ENCODE measurements at regions not wholly inside any gene's neighbourhood (a gene's known extent, or its start where the extent isn't known, plus 50 kb on each side); places are given as distances from the start of the nearest gene placed in this dataset.

DNA sequence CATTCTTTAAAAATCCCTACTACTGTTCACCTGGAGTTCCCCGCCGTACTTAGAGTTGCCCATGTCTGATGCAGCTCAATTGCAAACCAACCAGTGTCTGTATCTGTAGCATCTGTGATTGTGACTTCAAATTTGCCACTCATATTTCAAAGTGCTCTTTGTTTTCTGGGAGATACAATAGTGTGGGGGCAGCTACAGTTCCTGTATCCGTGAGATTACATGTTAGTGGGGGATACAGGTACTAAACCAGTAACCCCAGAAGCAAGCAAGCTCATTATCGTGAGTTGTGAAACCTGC is 140.9 kb downstream of the ANKRD60 start:
- no peak for DNase-seq

DNA sequence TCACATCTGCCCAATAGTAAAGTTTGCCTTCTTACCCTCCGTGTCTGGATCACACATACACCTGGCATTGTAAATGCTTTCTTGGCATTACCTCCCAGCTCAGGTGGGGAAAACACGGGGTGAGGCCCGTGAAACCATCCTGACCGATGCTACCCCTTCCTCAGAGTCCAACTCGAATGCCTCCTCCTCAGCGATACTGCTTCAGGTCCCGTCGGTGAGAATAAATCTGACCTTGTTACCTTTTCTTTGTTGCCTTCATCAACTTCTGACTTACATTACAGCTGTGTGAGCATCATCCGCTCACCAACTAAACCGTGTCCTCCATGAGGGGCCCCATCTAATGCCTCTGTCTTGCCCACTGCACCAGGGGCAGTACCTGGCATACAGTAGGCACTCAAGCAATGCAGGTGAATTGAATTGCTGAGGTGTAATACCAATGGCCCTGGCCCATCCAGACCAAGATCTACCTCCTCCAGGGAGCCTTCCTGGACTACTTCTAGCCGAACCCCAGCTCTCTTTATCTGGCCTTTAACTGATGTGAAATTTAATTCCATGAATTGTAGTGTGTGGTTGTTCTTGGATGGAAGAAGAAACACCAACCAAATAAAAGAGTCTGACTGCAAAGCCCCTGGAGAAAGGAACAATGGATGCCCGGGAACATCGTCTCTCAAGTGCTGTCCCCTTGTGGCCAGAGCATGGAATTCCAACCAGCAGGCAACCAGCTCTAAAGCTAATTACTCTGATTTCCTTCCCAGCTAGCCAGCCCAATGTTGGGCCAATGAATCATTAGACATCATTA is 141.5 kb downstream of the ANKRD60 start:
- peak; percentile 9 for DNase-seq

DNA sequence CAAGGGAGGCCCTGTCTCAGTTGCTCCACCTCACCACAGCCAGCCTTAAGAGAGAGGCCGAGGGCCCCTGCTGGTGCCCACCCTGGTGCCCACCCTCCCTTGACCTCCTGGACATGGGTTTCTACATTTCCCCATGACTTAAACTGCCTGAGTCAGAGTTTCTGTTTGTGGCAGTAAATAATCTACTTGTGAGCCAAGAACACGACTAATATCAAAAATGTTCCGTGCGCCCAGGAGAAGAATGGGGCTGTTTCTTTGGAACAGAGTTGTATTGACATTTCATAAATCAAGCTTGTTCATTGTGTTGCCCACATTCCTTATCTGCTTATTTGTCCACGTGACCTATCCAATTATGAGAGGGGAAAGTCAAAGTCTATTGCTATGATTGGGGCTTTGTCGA is 143.5 kb downstream of the ANKRD60 start:
- no peak for DNase-seq

DNA sequence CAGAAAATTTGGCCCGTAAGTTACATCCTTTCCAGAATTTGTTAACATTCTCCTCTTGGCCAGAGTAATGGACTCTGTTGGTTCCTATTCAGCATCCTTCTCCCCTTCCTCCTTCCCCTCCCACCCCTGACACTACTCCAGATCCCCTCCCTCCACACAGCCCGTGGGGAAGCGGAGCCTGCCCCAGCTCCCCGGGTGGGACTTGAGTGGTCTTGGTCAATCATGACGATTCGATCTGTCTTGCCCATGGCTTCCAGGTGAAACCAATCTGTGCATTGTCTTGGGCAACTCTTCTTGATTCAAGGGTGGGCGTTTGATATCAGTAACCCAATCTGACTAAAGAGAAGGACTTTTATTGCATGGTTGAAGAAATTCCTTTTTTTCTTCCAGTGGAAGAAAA is 143.9 kb downstream of the ANKRD60 start:
- DNase-seq, result no peak

DNA sequence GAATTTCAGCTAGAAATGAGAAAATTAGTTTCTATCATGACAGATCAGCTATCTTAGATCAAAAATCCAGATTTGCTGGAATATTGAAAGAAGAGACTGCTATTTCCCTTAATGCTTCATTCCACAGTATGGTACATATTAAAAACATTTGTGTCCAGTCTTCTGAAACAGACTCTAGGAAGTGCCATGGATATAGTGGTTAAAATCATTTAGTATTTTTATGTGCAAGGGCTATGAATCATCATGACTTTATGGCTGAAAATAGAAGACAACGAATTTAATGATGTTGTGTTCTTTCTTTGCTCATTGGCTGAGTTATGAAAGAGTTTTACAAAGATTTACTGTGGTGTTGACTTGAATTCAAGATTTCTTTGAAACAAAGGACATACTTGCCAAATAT is 146.6 kb downstream of the ANKRD60 start:
- DNase-seq, result peak; percentile 9

DNA sequence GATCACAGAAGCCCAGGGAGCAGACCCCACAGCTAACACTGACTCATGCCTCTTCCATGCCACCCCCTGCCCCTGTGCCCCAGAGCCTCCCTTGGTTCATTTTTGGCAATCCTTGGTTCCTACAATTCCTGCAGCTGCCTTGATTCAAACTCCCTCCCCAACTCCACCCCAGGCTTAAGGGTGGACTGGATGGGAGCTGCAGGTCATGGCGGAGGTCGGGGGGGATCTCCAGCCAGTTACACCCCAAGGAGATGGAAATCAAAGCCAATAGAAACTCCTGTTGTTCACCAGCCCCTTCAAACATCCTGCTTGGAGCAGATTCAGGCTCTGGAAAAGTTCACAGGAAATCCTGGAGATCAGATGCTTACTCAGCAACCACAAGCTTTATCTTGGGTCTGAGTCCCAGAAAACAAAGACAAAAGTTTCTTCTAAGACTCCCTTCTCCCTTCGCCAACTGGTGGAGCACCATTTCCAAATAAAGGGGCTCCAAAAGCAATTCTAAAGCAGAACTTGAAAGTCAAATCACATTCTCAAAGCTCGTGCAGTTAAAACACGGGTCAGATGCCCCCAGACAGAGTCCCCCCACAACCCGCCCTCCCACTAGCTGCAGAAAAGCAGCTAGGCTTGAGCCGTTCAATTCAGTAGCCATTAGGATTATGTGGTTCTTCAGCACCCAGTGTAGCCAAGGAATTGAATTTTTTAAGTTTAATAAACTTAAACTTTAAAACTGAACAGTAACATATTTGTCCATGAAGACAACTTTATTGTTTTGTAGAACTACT is 149.5 kb downstream of the ANKRD60 start:
- no peak for DNase-seq

DNA sequence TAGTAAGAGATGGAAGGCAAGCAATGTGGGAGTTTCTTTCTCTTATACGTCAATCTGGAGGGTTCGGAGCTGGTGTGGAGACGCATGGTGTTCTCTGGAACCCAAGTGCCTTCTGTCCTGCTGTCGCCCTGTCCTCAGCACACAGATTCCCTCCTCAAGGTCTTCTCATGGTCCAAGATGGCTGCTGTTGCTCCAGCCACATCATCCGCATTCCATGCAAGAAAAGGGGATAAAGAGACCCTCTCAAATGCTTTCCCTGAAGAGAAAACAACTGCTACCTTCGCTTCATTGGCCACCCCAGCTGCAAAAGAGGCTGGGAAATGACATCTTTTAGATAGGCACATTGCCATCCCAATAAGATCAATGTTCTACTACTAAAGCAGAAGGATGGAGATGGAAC is 151.2 kb downstream of the ANKRD60 start:
- no peak for DNase-seq

DNA sequence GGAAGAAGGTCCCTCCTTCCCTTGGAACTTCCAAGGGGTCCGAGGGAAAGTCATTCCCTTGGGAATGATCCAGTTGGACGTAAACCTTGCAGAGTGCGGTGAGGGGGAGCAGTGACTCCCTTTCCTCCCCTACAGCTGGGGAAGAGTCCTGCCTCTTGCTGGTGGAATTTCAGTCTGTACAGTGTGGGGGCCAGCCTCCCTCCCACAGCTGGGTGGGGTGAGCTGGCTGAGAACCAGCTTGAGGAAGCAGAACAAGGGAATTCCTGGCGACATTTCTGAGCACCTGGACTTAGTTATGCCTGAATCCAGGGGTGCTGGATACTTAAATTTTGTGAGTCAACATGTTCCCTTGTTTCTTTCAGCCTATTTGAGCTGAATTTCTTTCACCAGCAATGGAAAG is 152.0 kb downstream of the ANKRD60 start:
- DNase-seq, result no peak

DNA sequence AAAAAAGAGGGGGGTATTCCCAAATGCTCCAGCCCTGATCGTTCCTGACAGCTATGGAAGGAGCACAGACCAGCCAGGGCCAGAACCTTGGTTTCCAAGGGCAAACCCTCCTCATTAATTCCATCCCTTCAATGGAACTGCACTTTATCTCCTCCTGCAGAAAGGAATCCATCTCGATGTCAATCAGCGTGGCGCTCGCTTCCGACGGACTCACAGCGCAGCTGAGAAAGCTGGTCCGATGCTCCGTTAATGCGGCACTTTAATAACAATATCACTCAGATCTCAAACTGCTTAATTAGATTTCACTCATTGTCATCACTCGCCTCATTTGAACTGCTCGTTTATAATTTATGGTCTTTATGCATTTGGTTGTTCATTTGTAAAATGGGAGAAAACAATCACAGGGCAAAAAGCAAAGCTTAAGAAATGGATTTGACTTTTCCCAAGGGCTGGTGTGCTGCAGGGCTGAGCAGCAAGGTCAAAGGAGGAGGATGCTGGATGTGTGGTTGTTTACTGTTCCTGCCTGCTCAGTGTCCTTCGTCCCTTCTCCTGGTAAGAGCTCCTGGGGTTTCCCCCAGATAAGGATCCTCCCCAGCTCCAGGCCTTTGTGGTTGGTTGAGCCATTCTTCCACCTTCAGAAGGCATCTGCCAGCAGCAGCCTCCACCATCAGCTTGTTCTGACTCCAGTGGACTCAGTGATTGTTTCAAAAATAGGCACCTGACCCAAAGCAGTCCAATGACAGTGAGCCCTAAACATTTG is 152.7 kb downstream of the ANKRD60 start:
- no peak for DNase-seq

DNA sequence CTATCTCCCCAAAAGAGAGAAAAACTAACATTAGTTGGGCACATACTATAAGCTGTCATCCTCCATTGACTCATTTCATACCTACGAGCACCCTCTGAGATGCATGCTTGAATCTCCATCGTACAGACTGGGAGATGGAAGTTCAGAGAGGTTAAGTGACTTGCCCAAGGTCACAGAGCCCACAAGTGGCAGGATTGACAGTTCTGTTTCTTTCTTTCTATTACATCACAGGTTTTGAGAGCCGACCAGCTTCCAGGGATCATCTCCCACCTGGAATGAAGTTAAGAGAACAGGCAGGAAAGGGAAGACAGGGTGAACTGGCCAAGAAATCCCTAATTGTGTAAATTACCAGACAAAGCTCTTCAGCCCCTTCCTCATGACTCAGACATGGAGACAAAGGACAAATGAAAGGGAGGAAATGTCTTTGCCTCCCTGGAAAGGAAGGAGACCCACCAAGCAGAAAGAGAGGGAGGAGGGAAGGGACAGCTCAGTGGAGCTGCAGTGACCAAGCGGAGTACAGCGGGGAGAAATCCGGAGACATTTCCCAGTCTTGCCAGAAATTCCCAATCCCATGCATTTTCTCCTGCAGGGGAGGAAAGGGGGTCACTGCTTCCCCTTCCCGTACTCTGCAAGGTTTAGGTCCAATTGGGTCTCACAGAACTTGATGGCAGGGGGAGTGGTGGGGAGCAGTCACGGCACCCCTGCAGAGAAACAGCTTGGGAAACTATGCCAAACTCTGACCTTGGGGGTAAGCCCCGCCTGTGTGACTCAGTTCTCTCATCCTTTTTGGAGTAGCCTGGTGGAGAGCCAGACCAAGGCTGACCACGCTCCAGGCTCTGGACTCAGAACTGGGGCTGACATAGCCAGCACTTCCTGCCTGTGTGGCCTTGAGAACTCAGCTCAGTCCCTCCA is 154.3 kb downstream of the ANKRD60 start:
- DNase-seq, result no peak

DNA sequence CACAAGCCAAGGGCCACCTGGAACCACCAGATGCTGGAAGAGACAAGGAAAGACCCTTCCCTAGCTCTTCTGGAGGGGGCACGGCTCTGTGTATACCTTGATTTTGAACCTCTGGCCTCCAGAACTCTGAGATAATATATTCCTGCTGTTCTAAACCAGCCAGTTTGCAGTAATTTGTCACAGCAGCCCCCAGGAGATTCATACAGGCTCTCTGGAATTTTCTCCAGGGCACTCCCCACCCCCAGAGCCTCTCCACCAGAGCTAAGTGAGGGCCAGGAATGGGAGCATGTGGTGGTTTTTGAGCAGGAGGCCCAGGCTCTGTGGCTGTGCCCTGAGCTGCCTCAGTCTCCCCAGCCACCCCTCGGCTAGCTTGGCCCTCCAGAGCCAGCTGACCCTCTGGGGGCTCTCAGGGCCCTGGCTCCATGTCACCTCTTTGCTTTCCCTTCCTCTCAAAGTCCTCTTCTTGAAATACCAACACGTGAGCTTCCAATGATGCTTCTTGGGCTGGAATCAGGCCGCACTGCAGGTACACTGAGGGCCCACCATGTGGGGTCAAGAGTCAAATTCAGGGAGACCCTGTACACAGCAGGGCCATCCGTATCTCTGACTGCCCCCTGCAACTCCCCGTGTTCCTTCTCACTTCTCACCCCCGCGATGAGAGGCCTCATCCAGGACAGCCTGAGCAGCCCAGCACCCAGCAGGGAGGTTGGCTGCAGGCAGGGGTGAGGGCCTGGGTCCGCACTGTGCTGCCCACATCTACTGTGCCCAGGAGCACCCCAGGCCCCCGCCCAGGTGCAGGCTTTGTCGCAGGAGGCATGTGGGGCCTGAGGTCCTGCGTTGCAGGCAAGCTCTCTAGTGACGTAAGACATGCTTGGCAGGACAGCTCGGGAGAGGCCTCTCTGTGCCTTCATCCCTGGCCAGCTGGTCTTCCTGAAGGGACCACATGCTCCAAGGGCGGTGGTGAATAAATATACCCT is 155.5 kb downstream of the ANKRD60 start:
- no peak for DNase-seq

DNA sequence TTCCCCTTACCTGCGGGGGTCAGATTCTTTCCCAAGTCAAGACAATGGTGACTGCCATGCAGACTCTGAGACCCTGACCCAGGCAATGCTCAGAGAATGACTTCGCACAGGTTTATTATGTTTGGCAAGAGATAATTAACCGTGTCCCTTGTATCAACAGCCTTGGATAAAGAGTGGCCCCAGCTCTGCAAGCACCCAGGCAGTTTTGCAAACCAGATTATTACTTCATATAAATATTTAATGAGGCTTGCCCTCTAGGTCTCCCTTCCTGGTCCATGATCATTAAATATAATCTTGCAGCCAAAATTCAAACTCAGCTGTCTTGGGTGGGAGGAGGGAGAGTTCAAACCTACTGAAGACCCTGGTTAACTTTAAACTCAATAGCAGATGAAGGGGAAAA is 156.5 kb downstream of the ANKRD60 start:
- no peak for DNase-seq

DNA sequence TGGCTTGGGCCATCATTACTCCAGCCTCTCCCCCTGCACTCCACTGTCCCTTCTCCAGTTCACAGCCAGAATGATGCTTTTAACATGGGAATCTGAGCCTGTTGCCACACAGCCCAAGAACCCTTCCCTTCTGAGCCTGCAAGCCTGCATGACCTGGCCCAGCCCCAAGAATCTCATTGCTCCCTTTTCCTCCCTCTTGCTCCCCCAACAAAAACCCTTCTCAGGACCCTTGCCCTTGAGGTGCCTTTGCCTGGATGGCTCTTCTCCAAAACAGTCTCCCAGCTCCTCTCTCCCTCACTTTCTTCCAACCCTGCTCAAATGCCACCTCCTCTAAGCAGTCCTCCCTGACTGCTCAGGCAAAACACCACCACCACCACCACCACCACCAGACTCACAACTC is 157.2 kb downstream of the ANKRD60 start:
- no peak for DNase-seq

DNA sequence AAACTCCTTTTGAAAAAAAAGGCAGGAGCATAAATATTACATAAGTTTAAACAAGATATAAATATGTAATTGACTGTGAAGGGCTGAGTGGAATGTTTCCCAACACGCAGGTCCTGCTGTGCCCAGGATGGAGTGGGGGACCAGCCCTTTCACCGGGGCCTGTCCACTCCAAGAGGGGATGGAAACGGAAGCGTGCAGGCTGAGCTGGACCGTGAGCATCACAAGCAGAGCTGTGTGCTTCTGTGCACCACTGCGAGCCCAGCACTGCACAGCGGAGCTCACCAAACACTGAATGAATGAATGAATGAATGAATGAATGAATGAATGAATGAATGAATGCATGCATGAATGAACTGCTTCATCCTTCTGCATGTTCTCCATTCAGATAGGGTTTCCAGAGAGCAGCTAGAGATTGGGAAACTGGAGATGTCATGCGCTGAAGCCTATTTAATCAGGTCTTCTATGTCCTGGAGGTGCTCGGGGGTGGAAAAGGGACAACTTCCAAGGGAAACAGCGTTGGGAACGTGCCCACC is 157.7 kb downstream of the ANKRD60 start:
- no peak for DNase-seq

DNA sequence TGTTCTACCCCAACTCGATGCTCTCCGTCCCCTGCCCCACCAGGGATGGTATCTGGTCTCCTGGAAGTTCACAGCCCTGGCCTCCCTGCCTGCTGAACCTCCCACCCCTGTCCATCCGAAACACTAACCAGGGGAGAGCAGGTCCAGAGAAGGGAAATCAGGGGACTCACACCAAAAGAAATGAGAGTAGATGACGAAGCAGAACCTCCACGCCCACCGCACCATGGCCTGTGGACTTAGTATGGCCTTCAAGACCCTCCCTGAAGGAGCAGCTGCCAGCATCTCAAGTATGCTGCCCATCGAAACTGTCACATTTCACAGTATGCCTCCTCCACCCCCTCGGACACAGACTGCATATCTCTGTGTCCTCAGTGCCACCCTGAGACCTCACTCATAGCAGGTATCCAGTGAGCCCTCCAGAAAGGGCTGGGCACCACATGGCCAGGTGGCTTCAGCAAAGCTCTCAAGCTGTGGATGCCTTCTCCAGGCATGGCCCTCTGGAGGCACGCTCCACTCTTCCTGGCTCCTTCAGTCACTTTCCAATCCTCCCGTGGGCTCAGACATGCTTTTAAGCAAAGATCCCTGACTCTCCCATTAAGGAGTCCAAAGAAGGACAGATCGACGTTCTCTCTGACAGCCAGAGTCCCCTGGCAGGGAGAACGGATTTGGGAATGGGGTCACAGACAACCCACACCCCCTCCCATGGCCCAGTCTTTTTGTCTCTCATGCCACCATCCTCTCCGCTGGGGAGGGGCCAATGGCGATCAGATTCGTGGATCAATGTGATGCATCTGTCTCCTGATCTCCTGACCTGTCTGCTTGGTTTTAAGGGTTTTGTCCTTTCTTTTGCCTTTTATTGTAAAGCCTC is 158.4 kb downstream of the ANKRD60 start:
- DNase-seq, result no peak

DNA sequence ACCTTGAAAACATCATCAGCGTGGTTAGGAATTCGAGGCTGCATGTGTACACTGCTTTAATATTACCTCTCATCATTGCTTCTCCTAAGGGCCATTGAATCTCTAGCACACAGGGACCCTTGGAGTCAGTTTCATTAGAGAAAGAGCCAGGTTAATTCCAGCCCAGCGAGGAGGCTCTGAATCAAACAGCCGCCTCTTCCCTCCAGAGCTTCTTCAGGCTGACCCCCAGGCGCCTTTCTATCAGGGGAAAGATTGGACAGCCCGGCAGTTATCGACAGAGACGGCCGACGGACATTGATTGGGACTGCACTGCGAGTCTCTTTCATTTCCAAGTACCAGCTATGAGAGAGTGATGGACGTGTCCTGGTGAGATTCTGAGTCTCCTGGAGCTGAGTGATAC is 159.2 kb downstream of the ANKRD60 start:
- DNase-seq, result no peak

DNA sequence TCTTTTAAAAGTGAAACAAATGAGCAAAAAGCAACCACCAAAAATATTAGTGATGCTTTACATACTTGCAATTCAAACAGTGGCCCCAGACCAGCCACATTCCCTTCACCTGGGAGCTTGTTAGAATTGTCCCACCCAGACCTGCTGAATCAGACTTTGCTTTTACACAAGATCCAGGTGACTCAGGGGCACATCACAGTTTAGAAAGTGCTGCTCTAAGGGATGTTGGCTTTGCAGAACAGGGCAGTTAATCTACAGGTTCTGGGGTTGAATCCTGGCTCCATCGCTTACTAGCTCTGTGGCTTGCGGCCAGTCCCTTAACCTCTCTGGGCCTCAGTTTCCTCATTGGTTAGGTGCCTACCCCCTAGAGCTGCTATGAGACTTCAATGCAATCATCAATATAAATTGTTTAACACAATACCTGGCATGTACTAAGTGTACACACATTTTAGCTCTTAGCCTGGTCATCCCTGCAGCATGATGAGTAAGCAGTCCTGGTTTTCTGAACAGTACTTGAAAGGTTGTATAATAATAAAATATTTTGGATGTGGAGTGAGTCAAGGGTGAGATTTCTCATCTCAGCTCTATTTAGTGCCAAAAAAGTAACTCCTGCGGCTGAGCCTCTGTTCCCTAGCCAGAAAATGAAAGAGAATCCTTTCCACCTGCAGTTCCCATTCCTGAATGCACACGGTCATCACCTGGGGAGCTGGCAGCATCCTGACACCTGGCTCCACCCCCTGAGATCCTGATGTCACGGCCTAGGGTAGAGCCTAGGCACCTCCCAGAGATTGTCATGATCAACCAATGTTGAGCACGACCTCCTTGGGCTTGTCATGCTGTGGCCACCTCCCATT is 162.7 kb downstream of the ANKRD60 start:
- DNase-seq, result no peak

DNA sequence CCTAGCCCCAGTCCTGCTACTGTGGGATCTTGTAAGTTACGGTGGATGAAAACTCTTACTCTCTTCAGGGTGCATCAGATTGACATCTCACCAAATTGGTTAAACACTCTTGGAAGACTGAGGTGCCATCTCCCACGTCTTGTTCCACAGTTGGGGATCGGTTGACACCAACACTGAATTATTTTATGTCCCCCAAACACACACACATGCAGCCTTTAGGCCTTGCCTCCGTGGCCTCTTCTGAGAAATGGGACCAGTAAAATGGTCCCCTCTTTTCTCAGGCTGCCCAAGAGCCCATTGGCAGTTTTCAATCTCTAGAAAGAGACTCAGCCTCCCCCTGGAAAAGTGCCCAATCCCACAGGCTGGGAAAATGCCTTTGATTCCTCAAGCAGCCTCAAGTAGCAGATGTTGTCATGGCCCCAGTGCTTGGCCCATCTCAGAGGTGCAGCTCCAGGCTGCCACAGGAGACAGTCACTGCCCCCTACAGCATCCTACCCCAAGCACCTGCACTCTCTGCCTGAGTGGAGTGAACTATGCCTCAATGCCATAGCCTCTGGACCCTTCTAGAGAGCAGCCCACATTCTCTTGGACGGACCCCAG is 163.9 kb downstream of the ANKRD60 start:
- no peak for DNase-seq

DNA sequence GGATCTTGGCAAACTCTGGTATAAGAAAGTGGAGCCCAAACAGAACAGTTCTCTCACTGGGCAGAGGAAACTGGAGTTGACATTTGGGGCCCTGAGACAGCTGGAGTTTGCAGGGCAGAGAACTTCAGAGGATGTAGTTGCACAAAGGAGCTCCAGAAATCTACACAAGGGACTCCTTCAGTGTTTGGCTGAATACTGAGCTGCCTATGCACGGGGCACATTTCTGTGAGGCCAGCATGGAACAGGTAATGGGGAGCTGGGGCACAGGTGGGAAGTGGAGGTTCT is 169.3 kb downstream of the ANKRD60 start:
- DNase-seq, result no peak

Measured in NCI-H446 treated with DMSO at 0.1 percent for 48 hours (cell line).